GM19463 (cell line): ENCODE measurements at regions not wholly inside any gene's neighbourhood (a gene's known extent, or its start where the extent isn't known, plus 50 kb on each side); places are given as distances from the start of the nearest gene placed in this dataset.
"Not testable (repeated sequence)": the region's sequence is repeated elsewhere in the genome, so short reads cannot be mapped to it uniquely, and the experiment has no call there.

Experiments
- ATAC-seq: cut with Tn5 transposase; IDR thresholded peaks from one replicate; pipeline ENCODE4 v1.9.1; 2021; ENCODE audit warnings: mild to moderate bottlenecking, moderate library complexity; ENCODE audit not compliant: unreplicated experiment

DNA sequence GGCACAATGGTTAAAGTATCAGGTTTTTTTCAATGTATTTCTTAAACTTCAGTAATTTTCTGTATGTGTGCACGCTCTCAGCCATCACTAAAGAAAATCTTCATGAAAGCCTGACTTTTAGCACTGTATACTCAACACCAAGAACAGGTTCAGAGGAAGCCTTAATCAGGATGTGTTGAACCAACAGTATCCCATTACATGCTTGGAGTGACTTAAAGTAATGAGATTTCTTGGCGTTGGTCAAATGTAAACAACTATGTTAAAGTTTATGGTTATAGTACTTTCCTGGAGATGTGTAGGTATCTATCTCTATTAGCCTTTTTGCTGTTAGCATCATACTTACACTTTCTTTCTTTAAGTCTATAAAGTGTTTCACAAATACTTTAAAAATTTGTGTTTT lies 335.0 kb downstream of the CCER1 start:
- ATAC-seq = no peak

- ATAC-seq = no peak
Observed at GRCh38 chr12:90618586-90618985, 336.4 kb downstream of the CCER1 start.

DNA sequence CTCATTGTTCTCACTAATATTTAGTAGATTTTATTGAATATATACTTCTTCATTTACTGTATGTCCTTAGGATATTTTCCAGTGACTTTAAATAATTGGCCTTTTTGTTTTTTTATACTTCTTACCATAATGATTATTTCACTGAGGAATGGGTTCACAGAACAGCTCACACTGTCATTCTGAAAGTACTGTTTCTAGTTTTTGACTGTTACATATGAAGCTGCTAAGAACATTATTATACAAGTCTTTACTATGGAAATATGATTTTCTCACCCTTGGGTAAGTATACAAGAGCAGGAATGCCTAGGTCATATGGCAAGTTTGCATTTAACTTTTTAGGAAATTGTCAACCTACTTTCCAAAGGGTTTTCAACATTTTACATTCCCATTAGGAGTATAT lies 343.1 kb downstream of the CCER1 start:
- ATAC-seq = no peak

DNA sequence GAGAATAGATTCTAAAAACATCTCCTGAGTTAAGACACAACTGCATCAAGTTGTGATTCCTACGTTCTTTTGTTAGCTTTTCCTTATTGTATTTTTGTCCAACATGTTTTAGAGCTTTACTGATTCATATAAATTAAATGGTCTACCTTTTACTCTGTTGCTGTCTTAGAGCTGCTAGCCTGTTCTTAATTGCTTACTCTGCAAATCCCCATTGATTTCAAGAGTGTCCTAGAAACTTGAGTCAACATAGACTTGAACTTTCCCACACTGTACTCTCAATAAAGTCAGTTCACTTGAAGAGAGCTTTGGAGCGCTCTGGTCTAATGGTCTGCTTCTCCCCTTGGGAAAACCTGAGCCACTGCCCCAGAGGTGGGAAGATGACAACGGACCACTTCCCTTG lies 343.9 kb downstream of the CCER1 start:
- ATAC-seq = no peak

DNA sequence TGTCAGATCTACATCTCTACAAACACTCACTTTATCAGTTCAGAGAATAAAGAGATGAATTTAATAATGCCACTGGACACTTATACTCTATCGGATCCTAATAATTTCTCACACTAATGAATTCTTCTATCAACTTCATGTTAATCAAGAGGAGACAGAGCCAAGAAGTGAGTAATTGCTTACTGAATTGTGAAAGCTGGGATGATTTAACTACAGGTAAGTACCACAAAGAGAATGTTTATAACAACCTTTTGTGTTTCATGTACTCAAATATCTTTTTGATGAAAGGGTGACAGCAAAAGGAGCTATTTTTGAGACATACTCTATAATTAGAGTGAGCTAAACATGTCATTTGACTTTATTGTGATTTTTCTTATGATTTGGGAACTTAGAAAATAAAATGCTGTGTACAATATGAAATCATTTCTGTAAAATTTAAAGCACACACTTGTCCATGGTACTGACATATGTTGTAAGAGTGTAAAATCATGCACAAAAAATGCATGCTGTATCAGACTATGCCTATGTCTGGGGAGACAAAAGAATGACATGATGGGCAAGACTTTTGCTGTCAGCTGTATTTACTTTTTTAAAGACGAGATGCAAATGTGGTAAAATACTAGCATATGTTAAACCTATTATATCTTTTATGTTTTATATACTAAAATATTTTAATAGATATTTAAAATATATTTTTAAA lies 361.2 kb downstream of the CCER1 start:
- ATAC-seq = no peak

DNA sequence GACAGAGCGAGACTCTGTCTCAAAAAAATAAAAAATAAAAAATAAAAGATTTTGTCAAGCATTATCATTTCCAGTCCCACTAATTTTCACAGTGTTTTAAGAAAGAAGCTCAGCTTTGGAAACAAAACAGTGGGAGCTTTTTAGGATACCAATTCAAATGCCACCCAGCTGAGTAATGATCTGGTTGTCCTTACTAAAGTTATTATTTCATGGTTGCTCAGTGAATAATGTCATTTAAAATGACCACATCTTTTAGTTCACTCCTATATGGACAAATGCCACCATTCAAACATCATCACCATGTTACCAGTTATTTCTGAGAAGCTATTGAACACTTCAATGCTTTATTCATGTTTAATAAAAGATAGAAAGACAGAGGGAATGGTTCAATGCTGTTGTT lies 365.0 kb downstream of the CCER1 start:
- ATAC-seq = no peak

- no peak for ATAC-seq
Observed at GRCh38 chr12:90585640-90586304, 369.2 kb downstream of the CCER1 start.

GRCh38 chr12:90576707-90577106 lies 378.3 kb downstream of the CCER1 start:
- no peak for ATAC-seq

DNA sequence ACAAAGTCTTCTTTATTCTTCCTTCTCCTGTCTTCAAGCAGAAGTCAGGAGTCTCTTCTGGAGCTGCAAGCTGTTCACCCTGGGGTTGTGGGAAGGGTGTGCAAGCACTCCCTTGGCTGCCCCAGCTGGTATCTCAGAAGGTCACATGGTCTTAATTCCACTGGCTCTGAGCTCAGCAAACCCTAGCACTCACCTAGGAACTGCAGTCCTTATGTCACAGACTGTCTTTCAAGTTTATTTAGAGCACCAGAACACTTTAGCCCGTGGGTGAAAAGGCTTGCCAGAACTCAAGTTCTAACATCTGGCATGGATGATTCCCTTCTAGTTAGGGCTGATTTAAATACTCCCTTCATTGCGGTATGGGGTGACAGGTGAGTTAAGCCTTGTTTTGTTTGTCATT lies 379.0 kb downstream of the CCER1 start:
- ATAC-seq = no peak

DNA sequence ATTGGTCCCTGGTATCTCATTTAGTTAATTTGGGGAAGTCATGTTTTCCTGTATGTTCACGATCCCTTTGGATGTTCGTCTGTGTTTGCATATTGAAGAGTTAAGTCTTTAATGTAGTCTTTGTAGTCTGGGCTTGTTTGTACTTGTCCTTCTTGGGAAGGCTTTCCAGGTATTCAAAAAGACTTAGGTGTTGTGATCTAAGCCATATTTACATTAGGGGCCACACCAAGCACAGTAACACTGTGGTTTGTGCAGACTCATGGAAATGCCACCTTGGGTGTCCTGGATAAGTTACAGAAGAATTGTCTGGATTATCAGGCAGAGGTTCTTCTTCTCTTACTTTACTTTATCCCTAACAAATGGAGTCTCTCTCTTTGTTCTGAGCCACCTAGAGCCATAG lies 380.3 kb downstream of the CCER1 start:
- no peak for ATAC-seq

- no peak for ATAC-seq
Observed at GRCh38 chr12:90572778-90573177, 382.2 kb downstream of the CCER1 start.

DNA sequence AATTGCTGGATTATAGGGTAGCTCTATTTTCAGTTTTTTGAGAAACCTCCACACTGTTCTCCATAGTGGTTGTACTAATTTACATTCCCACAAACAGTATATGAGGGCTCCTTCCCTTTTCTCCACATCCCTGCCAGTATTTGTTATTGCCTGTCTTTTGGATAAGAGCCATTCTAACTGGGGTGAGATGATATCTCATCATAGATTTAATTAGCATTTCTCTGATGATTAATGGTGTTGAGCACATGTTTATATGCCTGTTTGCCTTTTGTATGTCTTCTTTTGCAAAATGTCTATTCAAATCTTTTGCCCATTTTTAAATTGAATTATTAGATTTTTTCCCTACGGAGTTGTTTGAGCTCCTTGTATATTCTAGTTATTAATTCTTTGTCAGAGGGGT lies 385.3 kb downstream of the CCER1 start:
- no peak for ATAC-seq

DNA sequence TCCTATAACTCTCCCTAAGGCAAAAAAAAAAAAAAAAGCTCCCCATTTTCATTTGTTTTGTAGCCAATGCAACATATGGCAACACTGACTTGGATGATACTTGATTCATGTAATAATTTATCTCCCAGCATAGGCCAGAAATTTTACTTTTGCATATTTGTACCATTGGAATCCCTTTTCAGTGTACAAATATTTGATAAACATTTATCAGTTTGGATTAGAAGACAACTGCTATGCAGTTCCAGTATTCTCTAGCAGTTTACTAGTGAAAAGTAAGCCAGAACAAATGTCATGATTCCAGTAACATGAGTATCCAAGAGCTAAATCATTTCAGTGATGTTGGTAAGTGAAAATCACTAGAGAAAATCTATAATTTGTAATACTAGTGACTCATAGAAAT lies 392.3 kb downstream of the CCER1 start:
- no peak for ATAC-seq

GRCh38 chr12:90548595-90548994 lies 406.4 kb downstream of the CCER1 start:
- no peak for ATAC-seq

DNA sequence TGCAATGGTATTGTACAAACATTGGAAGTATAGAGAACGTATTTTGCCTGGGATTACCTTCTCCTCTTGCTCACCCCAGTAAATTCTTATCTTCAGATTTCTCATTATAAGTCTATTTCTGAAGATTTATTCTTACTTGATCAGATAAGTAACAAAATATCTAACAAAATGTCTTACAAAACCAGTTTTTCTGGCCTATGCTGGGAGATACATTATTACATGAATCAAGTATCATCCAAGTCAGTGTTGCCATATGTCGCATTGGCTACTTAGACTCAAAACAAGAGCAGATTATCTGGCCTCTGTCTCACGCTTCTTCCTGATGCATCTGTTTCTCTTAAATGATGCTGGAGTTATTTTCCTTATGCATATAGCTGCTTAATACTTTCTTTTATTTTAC lies 408.5 kb downstream of the CCER1 start:
- ATAC-seq = no peak

GRCh38 chr12:90543841-90544240 lies 411.1 kb downstream of the CCER1 start:
- no peak for ATAC-seq

DNA sequence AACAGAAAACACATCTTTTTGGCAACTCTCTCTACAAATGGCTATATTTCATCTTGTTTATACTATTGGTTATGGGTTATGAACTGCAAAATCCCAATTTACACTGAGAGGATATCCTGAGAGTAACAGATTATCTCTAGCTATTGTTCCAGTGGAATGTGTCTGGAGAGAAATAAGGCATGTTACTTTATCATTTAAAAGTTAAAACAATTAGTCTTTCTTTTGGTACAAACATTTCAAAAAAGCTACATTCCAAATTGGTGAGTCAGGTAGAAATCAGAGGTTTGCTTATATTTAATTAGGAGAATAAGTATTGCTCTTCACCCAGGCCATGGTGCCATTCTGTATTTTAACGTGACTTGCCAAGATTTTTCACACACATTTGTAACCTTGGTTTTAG lies 411.6 kb downstream of the CCER1 start:
- ATAC-seq = no peak

DNA sequence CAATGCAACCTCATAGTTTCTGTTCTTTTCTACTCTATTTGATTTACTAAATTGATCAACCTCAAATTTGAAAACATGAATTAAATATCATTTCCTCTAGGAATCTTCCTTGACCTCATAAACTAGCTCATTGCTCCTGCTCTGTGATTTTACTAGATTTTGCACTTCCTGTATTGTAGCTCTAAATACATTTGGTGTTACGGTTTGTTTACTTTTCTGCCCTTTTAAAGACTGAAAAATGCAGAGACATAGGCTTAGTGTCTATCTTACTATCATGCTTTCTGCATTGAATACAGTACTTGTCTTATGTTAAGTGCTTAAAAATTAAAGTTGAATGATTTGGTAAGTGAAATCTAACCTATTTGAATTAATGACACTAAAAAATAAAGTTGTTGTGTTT lies 412.1 kb downstream of the CCER1 start:
- not testable (repeated sequence) for ATAC-seq

- ATAC-seq = not testable (repeated sequence)
Observed at GRCh38 chr12:90533828-90534227, 421.1 kb downstream of the CCER1 start.

GRCh38 chr12:90520002-90520734 lies 434.8 kb downstream of the CCER1 start:
- ATAC-seq = no peak

DNA sequence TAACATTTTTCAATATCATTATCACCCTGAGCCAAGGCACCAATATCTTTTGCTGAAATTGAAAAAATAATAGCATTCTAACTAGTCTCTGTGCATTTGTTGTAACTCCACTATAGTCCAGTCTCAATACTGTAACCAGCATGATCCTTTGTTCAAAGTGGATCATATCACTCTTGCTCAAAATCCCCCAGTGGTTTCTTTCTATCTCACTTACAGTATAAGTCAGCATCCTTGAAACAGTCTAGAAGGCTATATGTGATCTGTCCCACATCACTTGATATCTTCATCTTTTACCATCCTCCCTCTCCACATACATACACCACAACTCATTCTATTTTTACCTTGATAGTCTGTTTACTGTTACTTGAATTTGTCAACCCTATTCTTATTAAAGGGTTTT lies 435.7 kb downstream of the CCER1 start:
- peak; percentile 49 for ATAC-seq
